Type B pancreatic cell (in vitro differentiated cells): ENCODE measurements at regions not wholly inside any gene's neighbourhood (a gene's known extent, or its start where the extent isn't known, plus 50 kb on each side); places are given as distances from the start of the nearest gene placed in this dataset.

Source experiments
- DNase-seq: peaks from one replicate; pipeline ENCODE4 v3.0.0; 2021; ENCODE audit warnings: mixed read lengths; ENCODE audit not compliant: unreplicated experiment; ENCODE audit errors: extremely low spot score
- H3K27ac Mint-ChIP-seq: 2 replicates; pipeline ENCODE4 v1.8.0; 2021; ENCODE audit warnings: mild to moderate bottlenecking, mixed read lengths
- H3K27me3 Mint-ChIP-seq: 2 replicates; pipeline ENCODE4 v1.8.0; 2021; ENCODE audit warnings: mixed read lengths
- H3K36me3 Mint-ChIP-seq: 2 replicates; pipeline ENCODE4 v1.8.0; 2021; ENCODE audit warnings: mixed read lengths
- H3K4me1 Mint-ChIP-seq: one replicate; pipeline ENCODE4 v1.8.0; 2021; ENCODE audit warnings: mixed read lengths; ENCODE audit not compliant: unreplicated experiment
- H3K4me3 Mint-ChIP-seq: 2 replicates; pipeline ENCODE4 v1.8.0; 2021; ENCODE audit warnings: mild to moderate bottlenecking, mixed read lengths
- H3K9me3 Mint-ChIP-seq: 2 replicates; pipeline ENCODE4 v1.8.0; 2021; ENCODE audit warnings: mixed read lengths
- CTCF ChIP-seq: fragments of 200-600 bp; sonication (generic); conservative IDR thresholded peaks from 2 replicates; pipeline ENCODE4 v1.5.0; 2021; ENCODE audit warnings: antibody characterized with exemption, mild to moderate bottlenecking

- peaks cover 10% of the 10 kb centered on the region for H3K27me3 Mint-ChIP-seq
- H3K4me3 Mint-ChIP-seq, result no peak overlapping the region
- H3K9me3 Mint-ChIP-seq, result peaks cover 6% of the 10 kb centered on the region
- H3K4me1 Mint-ChIP-seq, result no peaks in the 10 kb centered on the region
- no peak for DNase-seq
- no peak overlapping the region for H3K27ac Mint-ChIP-seq
- no peaks in the 10 kb centered on the region for H3K36me3 Mint-ChIP-seq
- no peak for TF ChIP-seq CTCF
Measured at GRCh38 chr1:4219826-4220225, 319.8 kb upstream of the C1orf174 start.

GRCh38 chr1:4220362-4220761 lies 320.3 kb upstream of the C1orf174 start:
- peaks cover 6% of the 10 kb centered on the region for H3K9me3 Mint-ChIP-seq
- H3K4me3 Mint-ChIP-seq, result no peak overlapping the region
- no peaks in the 10 kb centered on the region for H3K36me3 Mint-ChIP-seq
- H3K27me3 Mint-ChIP-seq, result peaks cover 6% of the 10 kb centered on the region
- no peak for TF ChIP-seq CTCF
- no peaks in the 10 kb centered on the region for H3K4me1 Mint-ChIP-seq
- DNase-seq, result no peak
- H3K27ac Mint-ChIP-seq, result no peak overlapping the region

- no peak overlapping the region for H3K4me3 Mint-ChIP-seq
- H3K27ac Mint-ChIP-seq, result no peak overlapping the region
- no peak for TF ChIP-seq CTCF
Measured at GRCh38 chr1:4221107-4221506, 321.0 kb upstream of the C1orf174 start.

GRCh38 chr1:4224684-4225467 lies 324.8 kb upstream of the C1orf174 start:
- Mint-ChIP-seq H3K4me3 (no peak overlapping the region), H3K4me1 (no peaks in the 10 kb centered on the region), H3K27ac (no peak overlapping the region), H3K9me3 (no peaks in the 10 kb centered on the region), H3K27me3 (peaks cover 2% of the 10 kb centered on the region), H3K36me3 (no peaks in the 10 kb centered on the region)
- TF ChIP-seq CTCF, result no peak
- no peak for DNase-seq

More at GRCh38 chr1:4221107-4221506, 321.0 kb upstream of the C1orf174 start:
- H3K27me3 Mint-ChIP-seq, result peaks cover 6% of the 10 kb centered on the region
- no peak for DNase-seq
- no peaks in the 10 kb centered on the region for H3K36me3 Mint-ChIP-seq
- peaks cover 6% of the 10 kb centered on the region for H3K9me3 Mint-ChIP-seq
- H3K4me1 Mint-ChIP-seq, result no peaks in the 10 kb centered on the region

GRCh38 chr1:4227986-4228385 lies 327.9 kb upstream of the C1orf174 start:
- no peak for DNase-seq
- Mint-ChIP-seq H3K4me1 (no peaks in the 10 kb centered on the region), H3K4me3 (no peak overlapping the region), H3K36me3 (no peaks in the 10 kb centered on the region), H3K27me3 (peaks cover 2% of the 10 kb centered on the region), H3K27ac (no peak overlapping the region), H3K9me3 (no peaks in the 10 kb centered on the region)
- no peak for TF ChIP-seq CTCF
